Activated CD4-positive, alpha-beta T cell treated with anti-CD3 and anti-CD28 coated beads for 48 hours (primary cell): ENCODE measurements at regions not wholly inside any gene's neighbourhood (a gene's known extent, or its start where the extent isn't known, plus 50 kb on each side); places are given as distances from the start of the nearest gene placed in this dataset.

Source experiments
- DNase-seq: peaks from one replicate; pipeline ENCODE4 v3.0.0-alpha.2; 2020

DNA sequence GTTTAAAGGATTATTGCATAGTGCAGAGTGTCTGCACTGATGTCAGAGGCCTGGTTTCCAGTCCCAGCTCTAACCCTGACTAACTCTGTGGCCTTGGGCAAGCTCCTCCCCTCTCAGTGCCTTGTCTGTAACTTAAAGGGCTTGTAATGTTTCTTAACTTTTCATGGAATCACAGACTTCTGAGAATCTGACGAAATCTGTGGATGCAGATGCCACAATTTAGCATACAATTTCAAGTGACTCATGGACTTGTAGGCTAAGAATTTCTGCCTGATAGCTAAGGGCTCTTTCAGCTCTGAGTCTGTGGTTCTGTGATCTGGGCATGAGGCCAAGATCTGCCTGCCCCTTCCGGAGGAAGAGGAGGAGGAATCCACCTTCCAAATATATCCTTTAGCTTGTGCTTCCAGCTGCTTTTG lies 236.9 kb downstream of the AR start:
- DNase-seq = peak; percentile 18

DNA sequence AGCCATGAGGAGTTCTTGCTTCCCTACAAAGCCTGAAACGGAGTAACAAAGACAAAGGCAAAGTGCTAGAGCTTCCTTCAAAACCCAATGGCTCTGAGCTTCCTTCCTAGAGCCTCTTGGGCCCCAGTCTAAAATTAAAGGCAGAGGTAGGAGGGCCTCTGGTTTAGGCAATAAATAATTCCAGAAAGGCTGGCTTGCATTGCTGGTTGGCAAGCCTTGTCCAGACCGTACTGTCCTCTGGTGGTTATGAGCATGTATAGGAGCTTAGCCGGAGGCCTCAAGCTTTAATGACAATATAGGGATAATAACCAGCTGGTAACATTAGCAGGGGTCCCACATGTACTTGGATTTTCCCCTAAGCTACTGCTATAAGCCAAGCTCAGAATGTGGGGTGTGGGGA lies 237.3 kb downstream of the AR start:
- DNase-seq = no peak

DNA sequence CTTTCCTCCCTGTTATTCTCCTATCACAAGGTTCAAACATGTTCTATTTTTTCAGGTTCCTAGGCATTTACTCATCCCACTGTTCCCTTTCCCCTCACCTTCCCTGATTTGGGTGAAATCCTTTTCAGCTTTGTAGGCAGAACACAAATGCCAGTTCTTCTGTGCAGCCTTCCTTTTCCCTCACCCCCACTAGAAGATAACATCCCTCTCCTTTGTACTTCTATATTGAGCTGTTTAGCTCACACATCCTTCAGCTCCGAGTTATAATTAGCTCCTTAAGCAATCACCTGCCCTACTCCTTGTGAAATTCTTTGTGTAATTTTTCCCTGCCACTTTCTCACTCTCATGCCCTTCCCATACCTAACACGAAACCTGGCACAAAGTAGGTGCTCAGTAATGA lies 240.9 kb downstream of the AR start:
- no peak for DNase-seq

DNA sequence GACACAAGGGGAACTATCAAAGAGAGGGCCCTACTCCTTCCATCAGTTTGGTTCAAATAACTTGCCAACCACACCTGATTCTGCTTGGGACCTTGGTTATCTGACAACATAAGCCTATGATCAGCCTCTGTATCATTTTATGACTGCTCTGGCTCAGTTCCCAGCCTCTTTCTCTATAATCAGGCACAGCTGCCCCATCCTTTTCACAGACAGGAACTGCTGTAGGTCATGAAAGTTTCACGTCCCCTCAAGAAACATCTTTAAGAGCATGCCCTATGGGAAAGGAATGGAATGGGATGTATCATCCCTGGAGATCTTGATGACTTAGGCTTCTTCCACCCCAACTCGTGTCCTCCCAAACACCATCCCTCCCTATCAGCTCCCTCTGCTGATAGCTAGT lies 243.4 kb downstream of the AR start:
- no peak for DNase-seq

DNA sequence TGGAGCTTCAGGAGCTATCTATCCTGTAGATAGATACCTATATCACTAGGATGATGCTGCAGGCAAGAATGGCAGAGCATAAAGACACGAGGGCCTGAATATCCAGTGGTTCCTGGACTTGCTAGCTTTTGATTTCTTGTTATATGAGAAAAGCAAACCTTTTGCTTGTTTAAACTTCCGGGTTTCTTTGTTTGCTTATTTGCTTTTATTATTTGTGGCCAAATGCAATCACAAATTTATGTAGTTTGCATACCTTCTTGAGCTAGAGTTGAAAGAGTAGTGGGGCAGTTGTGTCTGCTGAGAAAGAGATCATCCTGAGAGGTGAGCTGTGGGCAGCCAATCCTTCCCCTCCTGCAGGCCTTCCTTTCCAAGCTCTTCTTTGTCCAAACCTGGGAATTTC lies 245.7 kb downstream of the AR start:
- DNase-seq = no peak
